Lung (tissue), 11 donors: ENCODE measurements at regions not wholly inside any gene's neighbourhood (a gene's known extent, or its start where the extent isn't known, plus 50 kb on each side); places are given as distances from the start of the nearest gene placed in this dataset.
A peak's percentile ranks its signal among the peaks of the same experiment; 100 is the strongest.

Experiments used
- ATAC-seq: fragments of 200-7000 bp; cut with Tn5 transposase; one replicate; pipeline ENCODE4 v1.9.1; 2020; ENCODE audit warnings: moderate number of reproducible peaks; ENCODE audit not compliant: insufficient read depth, low FRiP score
- DNase-seq, 3 donors: peaks; one replicate each; pipeline ENCODE4 v3.0.0-alpha.2; 2013 to 2017
- H3K27ac ChIP-seq, 2 donors: one replicate each; pipeline ENCODE4 v1.5.1; 2013; ENCODE audit warnings: mild to moderate bottlenecking in 2 of 2, moderate library complexity in 2 of 2, control low read depth in 1 of 2, inconsistent platforms in 1 of 2, low read depth in 1 of 2, low read length in 1 of 2
- H3K27me3 ChIP-seq, 3 donors: one replicate each; pipeline ENCODE4 v1.5.1; 2013; ENCODE audit warnings: low read length in 2 of 3; ENCODE audit not compliant: control insufficient read depth in 3 of 3, insufficient read depth in 3 of 3
- H3K36me3 ChIP-seq, 4 donors: one replicate each; pipeline ENCODE4 v1.5.1; 2013; ENCODE audit warnings: low read length in 4 of 4, mild to moderate bottlenecking in 1 of 4, moderate library complexity in 1 of 4; ENCODE audit not compliant: control insufficient read depth in 4 of 4, insufficient read depth in 4 of 4
- H3K4me1 ChIP-seq, 5 donors: one replicate each; pipeline ENCODE4 v1.5.1; 2013; ENCODE audit warnings: low read length in 5 of 5, mild to moderate bottlenecking in 2 of 5, moderate library complexity in 1 of 5; ENCODE audit not compliant: control insufficient read depth in 5 of 5, insufficient read depth in 5 of 5
- H3K4me3 ChIP-seq: one replicate; pipeline ENCODE4 v1.5.1; 2013; ENCODE audit warnings: mild to moderate bottlenecking, control low read depth, moderate library complexity
- H3K9ac ChIP-seq, 2 donors: one replicate each; pipeline ENCODE4 v1.5.1; 2013; ENCODE audit warnings: low read length in 2 of 2, control low read depth in 1 of 2; ENCODE audit not compliant: insufficient read depth in 1 of 2
- H3K9me3 ChIP-seq, 4 donors: one replicate each; pipeline ENCODE4 v1.5.1; 2013; ENCODE audit warnings: low read length in 3 of 4, mild to moderate bottlenecking in 1 of 4, moderate library complexity in 1 of 4; ENCODE audit not compliant: control insufficient read depth in 4 of 4, insufficient read depth in 3 of 4
- CTCF ChIP-seq: IDR thresholded peaks from 2 replicates; pipeline ENCODE4 v1.5.1; 2012; ENCODE audit warnings: mild to moderate bottlenecking; ENCODE audit errors: control extremely low read depth, extremely low read depth
- WGBS, 2 donors: extraction: QIAGEN DNeasy Blood & Tissue Kit; methylation state at CpG; one replicate each; pipeline ENCODE4 v1.1.7; 2013; 5-methylcytosine and 5-hydroxymethylcytosine counted together
- donor health status: control.
- donor health status: control.
- donor health status: Bipolar disorder and iron deficiency.
- donor health status: healthy.
- donor health status: DM: yes; HTN: yes; CAD: no.

DNA sequence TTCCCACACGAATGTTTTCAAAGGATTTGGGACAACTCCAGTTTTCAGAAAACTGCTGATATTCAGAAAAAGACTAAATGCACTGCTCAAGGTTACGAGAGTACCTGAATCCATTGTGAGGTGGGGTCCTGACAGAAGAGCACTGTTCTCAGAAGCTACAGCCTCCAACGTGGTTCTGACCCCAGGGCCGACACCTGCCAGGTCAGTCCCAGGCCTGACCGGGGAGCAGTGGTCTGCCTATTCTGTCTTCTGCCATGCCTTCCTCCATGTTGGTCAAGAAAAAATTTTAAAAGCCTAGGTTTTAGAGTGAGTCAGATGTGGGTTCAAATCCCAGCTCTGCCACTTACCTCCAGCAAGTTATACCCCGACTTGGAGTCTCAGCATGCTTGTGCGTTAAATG is 212.3 kb downstream of the BCL11A start:
- DNase-seq (no peak), ATAC-seq (no peak)
- TF ChIP-seq CTCF = no peak
- Histone ChIP-seq H3K4me3 (no peak overlapping the region), H3K9ac (no peak overlapping the region), H3K27me3 (no peaks in the 10 kb centered on the region), H3K4me1 (peaks cover 0 to 4% (median 0%) of the 10 kb centered on the region in 5 donors), H3K9me3 (no peaks in the 10 kb centered on the region), H3K36me3 (no peaks in the 10 kb centered on the region), H3K27ac (no peak overlapping the region)
- 91 to 95% methylated on average over 7 of the region's 7 CpGs for WGBS, 2 donors

- Histone ChIP-seq H3K27ac (no peak overlapping the region), H3K36me3 (no peaks in the 10 kb centered on the region), H3K4me3 (no peak overlapping the region), H3K9ac (no peak overlapping the region), H3K27me3 (no peaks in the 10 kb centered on the region), H3K4me1 (peaks cover 0 to 4% (median 0%) of the 10 kb centered on the region in 5 donors), H3K9me3 (no peaks in the 10 kb centered on the region)
- no peak for DNase-seq
- ATAC-seq = no peak
- TF ChIP-seq CTCF = no peak
- 91 to 100% methylated on average over 2 of the region's 2 CpGs for WGBS, 2 donors
Observed at GRCh38 chr2:60339286-60339685, 214.2 kb downstream of the BCL11A start.

DNA sequence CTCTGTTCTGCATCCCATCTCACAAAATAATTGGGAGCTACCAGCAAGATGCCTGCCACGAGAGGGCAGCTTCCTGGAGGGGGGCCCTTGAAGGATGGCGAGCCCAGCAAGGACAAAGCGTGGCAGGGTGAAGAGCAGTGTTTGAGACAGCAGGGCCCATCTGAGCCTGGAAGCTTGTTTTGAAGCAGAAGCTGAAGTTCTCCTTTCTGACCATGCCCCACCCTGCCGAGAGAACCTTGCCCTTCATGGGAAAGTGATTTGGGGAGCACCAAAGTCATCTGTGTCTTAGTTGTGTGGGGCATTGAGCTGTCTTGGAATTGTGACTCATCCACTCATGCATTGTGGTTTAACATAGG is 216.3 kb downstream of the BCL11A start:
- no peak overlapping the region for H3K27ac ChIP-seq
- no peak overlapping the region for H3K4me3 ChIP-seq
- no peaks in the 10 kb centered on the region for H3K36me3 ChIP-seq
- DNase-seq = no peak
- WGBS, 2 donors = 39 to 48% methylated on average over 4 of the region's 4 CpGs
- peak; percentile 7 for ATAC-seq
- H3K9ac ChIP-seq = no peak overlapping the region
- H3K27me3 ChIP-seq = no peaks in the 10 kb centered on the region
- H3K4me1 ChIP-seq = peaks cover 0 to 4% (median 0%) of the 10 kb centered on the region in 5 donors
- TF ChIP-seq CTCF = no peak
- H3K9me3 ChIP-seq = no peaks in the 10 kb centered on the region

GRCh38 chr2:60336442-60337141 is 216.9 kb downstream of the BCL11A start:
- WGBS, 2 donors = 60 to 65% methylated on average over 5 of the region's 5 CpGs
- Histone ChIP-seq H3K4me1 (peaks cover 0 to 4% (median 0%) of the 10 kb centered on the region in 5 donors), H3K27me3 (no peaks in the 10 kb centered on the region), H3K36me3 (no peaks in the 10 kb centered on the region), H3K4me3 (no peak overlapping the region), H3K9me3 (no peaks in the 10 kb centered on the region), H3K27ac (no peak overlapping the region), H3K9ac (no peak overlapping the region)
- no peak for ATAC-seq
- no peak for DNase-seq
- TF ChIP-seq CTCF = no peak
